Neural crest cell (in vitro differentiated cells): ENCODE measurements at regions not wholly inside any gene's neighbourhood (a gene's known extent, or its start where the extent isn't known, plus 50 kb on each side); places are given as distances from the start of the nearest gene placed in this dataset.
"Not testable (repeated sequence)": the region's sequence is repeated elsewhere in the genome, so short reads cannot be mapped to it uniquely, and the experiment has no call there.

ENCODE experiments used
- DNase-seq: peaks from one replicate; pipeline ENCODE4 v3.0.0; 2021; ENCODE audit warnings: low read depth, mixed read lengths, low spot score
- H3K27ac Mint-ChIP-seq: one replicate; pipeline ENCODE4 v1.8.0; 2021; ENCODE audit warnings: mild to moderate bottlenecking, mixed read lengths; ENCODE audit not compliant: unreplicated experiment
- H3K27me3 Mint-ChIP-seq: 2 replicates; pipeline ENCODE4 v1.8.0; 2021; ENCODE audit warnings: low read depth, mild to moderate bottlenecking, mixed read lengths
- H3K36me3 Mint-ChIP-seq: 2 replicates; pipeline ENCODE4 v1.8.0; 2021; ENCODE audit warnings: low read depth, mild to moderate bottlenecking, mixed read lengths
- H3K4me1 Mint-ChIP-seq: 2 replicates; pipeline ENCODE4 v1.8.0; 2021; ENCODE audit warnings: mixed read lengths
- H3K4me3 Mint-ChIP-seq: one replicate; pipeline ENCODE4 v1.8.0; 2021; ENCODE audit warnings: mild to moderate bottlenecking, mixed read lengths
- H3K9me3 Mint-ChIP-seq: 2 replicates; pipeline ENCODE4 v1.8.0; 2021; ENCODE audit warnings: mixed read lengths
- CTCF ChIP-seq: fragments of 200-600 bp; sonication (generic); conservative IDR thresholded peaks from 2 replicates; pipeline ENCODE4 v1.5.0; 2021; ENCODE audit warnings: antibody characterized with exemption, mild to moderate bottlenecking

DNA sequence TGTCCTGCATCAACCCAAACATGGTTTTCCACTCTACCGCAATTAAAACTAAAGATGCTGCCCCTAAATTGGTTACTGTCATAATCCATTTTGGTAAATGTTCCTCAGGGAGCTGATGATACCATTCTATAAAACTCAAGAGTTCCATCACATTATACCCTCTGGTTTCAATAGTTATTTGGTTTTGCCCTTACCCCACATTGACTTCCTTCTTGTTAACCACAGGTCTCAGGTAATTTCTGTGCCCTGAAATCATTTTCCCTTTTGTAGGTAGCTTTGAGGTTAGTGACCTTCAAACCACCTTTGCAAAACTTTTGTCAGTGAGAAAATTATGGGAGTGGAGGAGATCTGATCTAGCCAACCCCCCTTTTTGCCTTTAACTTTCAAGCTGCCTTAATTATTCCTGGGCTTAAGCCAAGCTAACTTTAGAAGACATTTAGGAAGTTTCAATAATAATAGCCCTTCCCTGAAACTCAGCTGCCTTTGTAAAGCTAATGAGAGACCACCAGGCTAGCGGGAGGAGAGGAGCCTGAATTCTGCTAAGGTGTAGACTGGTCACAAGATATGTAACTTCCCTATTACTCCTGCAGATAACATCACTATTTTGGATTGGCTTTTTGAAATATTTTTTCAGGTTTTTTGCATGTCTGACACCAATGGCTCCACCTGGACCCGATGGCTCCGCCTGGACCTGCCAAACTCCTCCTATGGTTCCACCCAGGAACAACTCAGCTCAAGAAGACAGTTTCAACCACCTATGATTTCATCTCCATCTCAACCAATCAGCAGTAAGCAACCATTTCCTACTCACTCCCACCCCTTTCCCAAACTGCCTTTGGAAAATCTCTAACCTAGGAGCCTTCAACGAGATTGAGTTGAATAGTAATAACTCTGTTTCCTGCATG is 224.9 kb downstream of the HS3ST3B1 start:
- H3K36me3 Mint-ChIP-seq, result no peaks in the 10 kb centered on the region
- DNase-seq, result no peak
- TF ChIP-seq CTCF, result no peak
- no peak overlapping the region for H3K4me3 Mint-ChIP-seq
- H3K27me3 Mint-ChIP-seq, result no peaks in the 10 kb centered on the region
- H3K4me1 Mint-ChIP-seq, result no peaks in the 10 kb centered on the region
- H3K9me3 Mint-ChIP-seq, result no peaks in the 10 kb centered on the region
- H3K27ac Mint-ChIP-seq, result peak overlapping the region; percentile 24

DNA sequence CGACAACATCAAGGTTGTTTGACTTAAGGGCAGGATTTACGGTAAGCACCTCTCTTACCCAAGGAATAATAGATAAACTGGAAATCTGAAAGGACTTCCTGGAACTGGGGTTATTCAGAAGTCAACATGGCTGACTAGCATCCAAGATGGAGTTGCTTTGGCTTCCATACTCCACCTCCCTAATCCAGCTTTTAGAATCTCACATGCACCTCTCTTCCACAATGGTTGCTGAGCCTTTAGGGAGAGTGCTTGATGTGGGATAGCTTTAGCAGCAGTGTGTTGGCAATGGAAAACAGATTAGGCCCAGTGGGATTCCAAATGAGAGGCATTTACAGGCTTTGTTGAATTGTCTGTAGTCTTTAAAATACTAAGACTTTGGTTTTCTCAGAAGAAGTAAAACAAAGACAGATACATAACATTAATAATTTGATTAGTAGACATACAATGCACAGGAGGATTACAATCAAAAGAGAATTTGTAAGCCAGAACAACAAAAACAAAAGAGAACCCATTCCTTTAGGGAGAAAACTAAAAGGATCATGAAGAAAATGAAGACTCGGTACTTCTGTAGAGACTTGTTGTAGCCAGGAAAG is 222.0 kb downstream of the HS3ST3B1 start:
- Mint-ChIP-seq H3K27ac (no peak overlapping the region), H3K4me1 (no peaks in the 10 kb centered on the region)
- TF ChIP-seq CTCF, result no peak

DNA sequence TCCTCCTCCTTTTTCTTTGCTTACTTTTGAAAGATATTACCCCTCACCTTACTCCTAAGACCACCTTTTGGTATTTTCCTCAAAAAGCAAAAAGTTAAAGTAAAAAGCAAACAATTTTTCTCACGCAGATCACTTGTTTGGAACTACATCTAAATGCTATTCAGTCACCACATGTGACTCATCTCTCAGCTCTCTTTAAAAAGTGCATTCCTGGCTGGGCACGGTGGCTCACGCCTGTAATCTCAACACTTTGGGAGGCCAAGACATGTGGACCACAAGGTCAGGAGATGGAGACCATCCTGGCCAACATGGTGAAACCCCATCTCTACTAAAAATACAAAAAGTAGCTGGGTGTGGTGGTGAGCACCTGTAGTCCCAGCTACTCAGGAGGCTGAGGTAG is 218.0 kb downstream of the HS3ST3B1 start:
- H3K36me3 Mint-ChIP-seq, H3K9me3 Mint-ChIP-seq, H3K4me3 Mint-ChIP-seq, H3K4me1 Mint-ChIP-seq, H3K27ac Mint-ChIP-seq, H3K27me3 Mint-ChIP-seq, DNase-seq: not testable (repeated sequence)

More for the DNA sequence above, 222.0 kb downstream of the HS3ST3B1 start:
- no peaks in the 10 kb centered on the region for H3K36me3 Mint-ChIP-seq
- H3K9me3 Mint-ChIP-seq, result no peaks in the 10 kb centered on the region
- no peaks in the 10 kb centered on the region for H3K27me3 Mint-ChIP-seq
- no peak for DNase-seq
- H3K4me3 Mint-ChIP-seq, result no peak overlapping the region

DNA sequence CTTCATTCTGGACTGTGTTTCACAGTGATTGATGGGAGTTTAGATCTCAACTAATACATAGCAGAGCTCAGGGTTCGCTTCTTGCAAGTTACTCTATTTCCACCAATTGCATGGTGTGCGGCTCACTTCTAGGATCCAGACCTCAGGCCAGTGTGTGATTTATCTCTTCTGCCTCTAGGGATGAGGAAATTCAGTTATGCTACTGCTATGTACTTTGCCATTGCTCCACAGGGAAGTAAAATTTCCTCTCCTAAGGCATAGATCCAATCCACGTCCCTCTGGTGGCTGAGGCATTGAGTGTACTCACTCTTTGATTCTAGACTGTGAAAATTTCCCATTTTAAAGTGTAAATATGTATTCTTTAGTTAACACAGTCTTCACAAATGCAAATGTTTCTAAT is 214.1 kb downstream of the HS3ST3B1 start:
- Mint-ChIP-seq H3K9me3 (no peaks in the 10 kb centered on the region), H3K4me1 (peaks cover 12% of the 10 kb centered on the region)

DNA sequence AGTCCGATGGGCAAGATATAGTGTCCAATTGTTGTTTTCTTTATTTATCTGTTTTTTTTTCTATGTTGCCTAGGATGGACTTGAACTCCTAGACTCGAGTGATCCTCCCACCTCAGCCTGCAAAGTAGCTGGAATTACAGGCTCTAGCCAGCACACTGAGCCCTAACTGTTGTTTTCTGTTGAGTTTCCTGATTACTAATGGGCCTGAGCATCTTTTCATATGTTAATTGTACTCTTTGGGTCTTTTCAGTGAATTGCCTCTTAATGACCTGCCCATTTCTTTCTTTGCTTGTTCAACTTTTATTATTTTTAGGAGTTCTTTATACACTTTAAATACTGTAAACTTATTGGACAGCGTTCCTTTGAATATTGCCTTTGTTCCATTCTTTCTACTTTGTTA is 213.0 kb downstream of the HS3ST3B1 start:
- DNase-seq, result no peak
- Mint-ChIP-seq H3K27me3 (no peaks in the 10 kb centered on the region), H3K27ac (no peak overlapping the region)

More for the DNA sequence above, 214.1 kb downstream of the HS3ST3B1 start:
- Mint-ChIP-seq H3K4me3 (no peak overlapping the region), H3K36me3 (no peaks in the 10 kb centered on the region), H3K27ac (no peak overlapping the region), H3K27me3 (no peaks in the 10 kb centered on the region)
- TF ChIP-seq CTCF, result peak; percentile 35
- DNase-seq, result no peak

More for the DNA sequence above, 213.0 kb downstream of the HS3ST3B1 start:
- no peak overlapping the region for H3K4me3 Mint-ChIP-seq
- H3K9me3 Mint-ChIP-seq, result peaks cover 3% of the 10 kb centered on the region
- H3K4me1 Mint-ChIP-seq, result peaks cover 12% of the 10 kb centered on the region
- no peak for TF ChIP-seq CTCF
- no peaks in the 10 kb centered on the region for H3K36me3 Mint-ChIP-seq
